Stimulated activated naive CD4-positive, alpha-beta T cell (primary cell): ENCODE measurements at regions not wholly inside any gene's neighbourhood (a gene's known extent, or its start where the extent isn't known, plus 50 kb on each side); places are given as distances from the start of the nearest gene placed in this dataset.
"Not testable (repeated sequence)": the region's sequence is repeated elsewhere in the genome, so short reads cannot be mapped to it uniquely, and the experiment has no call there.

Source experiments
- DNase-seq, 6 experiments: peaks; one replicate each; lab custom pipeline; 2025; lab: John Stamatoyannopoulos, UW

GRCh38 chr1:60813071-60813470, 269.3 kb upstream of the NFIA start:
- DNase-seq, result no peak

- DNase-seq, result no peak
These were observed 273.0 kb upstream of the NFIA start for GRCh38 chr1:60809204-60809980.

- DNase-seq, result no peak
These were observed 273.7 kb upstream of the NFIA start for GRCh38 chr1:60808676-60809075.

- DNase-seq, result no peak
These were observed 279.5 kb upstream of the NFIA start for GRCh38 chr1:60802884-60803283.

- DNase-seq, result no peak
These were observed 285.0 kb upstream of the NFIA start for GRCh38 chr1:60797351-60797750.

GRCh38 chr1:60791226-60791625, 291.1 kb upstream of the NFIA start:
- no peak for DNase-seq

- DNase-seq, result not testable (repeated sequence)
These were observed 309.3 kb upstream of the NFIA start for GRCh38 chr1:60773099-60773498.

GRCh38 chr1:60769082-60769481, 313.3 kb upstream of the NFIA start:
- no peak for DNase-seq

GRCh38 chr1:60765204-60765603, 317.2 kb upstream of the NFIA start:
- DNase-seq, result no peak

- DNase-seq, result no peak
These were observed 317.9 kb upstream of the NFIA start for GRCh38 chr1:60764489-60764888.

- DNase-seq, result no peak
These were observed 318.6 kb upstream of the NFIA start for GRCh38 chr1:60763741-60764140.

- DNase-seq, result no peak
These were observed 319.4 kb upstream of the NFIA start for GRCh38 chr1:60762911-60763310.

- DNase-seq, result no peak
These were observed 320.2 kb upstream of the NFIA start for GRCh38 chr1:60762176-60762575.

GRCh38 chr1:60759291-60759690, 323.1 kb upstream of the NFIA start:
- DNase-seq, result no peak

- DNase-seq, result no peak
These were observed 324.9 kb upstream of the NFIA start for GRCh38 chr1:60757485-60757884.

GRCh38 chr1:60753036-60753900, 329.1 kb upstream of the NFIA start:
- no peak for DNase-seq

GRCh38 chr1:60751306-60751705, 331.1 kb upstream of the NFIA start:
- no peak for DNase-seq

- no peak for DNase-seq
These were observed 335.0 kb upstream of the NFIA start for GRCh38 chr1:60747353-60747752.

- DNase-seq, result no peak
These were observed 336.0 kb upstream of the NFIA start for GRCh38 chr1:60746278-60746791.

GRCh38 chr1:60745484-60745883, 336.9 kb upstream of the NFIA start:
- DNase-seq, result no peak

- no peak for DNase-seq
These were observed 340.0 kb upstream of the NFIA start for GRCh38 chr1:60742339-60742738.

- DNase-seq, result no peak
These were observed 342.2 kb upstream of the NFIA start for GRCh38 chr1:60740154-60740553.

- no peak for DNase-seq
These were observed 342.6 kb upstream of the NFIA start for GRCh38 chr1:60739729-60740128.
